SK-N-SH (cell line): ENCODE measurements at regions not wholly inside any gene's neighbourhood (a gene's known extent, or its start where the extent isn't known, plus 50 kb on each side); places are given as distances from the start of the nearest gene placed in this dataset.

Experiments used
- CHD2 ChIP-seq: fragments of 150-350 bp; IDR thresholded peaks from 2 replicates; pipeline ENCODE4 v1.6.1; 2018; ENCODE audit warnings: low read length; ENCODE audit not compliant: partially characterized antibody
- CTCF ChIP-seq: fragments of 200-600 bp; sonication (generic); IDR thresholded peaks from 2 replicates; pipeline ENCODE4 v1.6.1; 2017; ENCODE audit warnings: antibody characterized with exemption, mild to moderate bottlenecking, moderate library complexity
- EP300 ChIP-seq, 2 experiments: IDR thresholded peaks; 2 replicates each; pipeline versions ENCODE4 v1.4.0 to v1.6.1; 2012; ENCODE audit warnings: borderline replicate concordance in 1 of 2, low read depth in 1 of 2, low read length in 1 of 2
- GABPA ChIP-seq: IDR thresholded peaks from 2 replicates; pipeline ENCODE4 v1.4.0; 2012; ENCODE audit warnings: low read depth, mild to moderate bottlenecking
- JUND ChIP-seq: IDR thresholded peaks from 2 replicates; pipeline ENCODE4 v1.4.0; 2012
- PBX3 ChIP-seq: IDR thresholded peaks from 2 replicates; pipeline ENCODE4; 2012
- REST ChIP-seq: IDR thresholded peaks from 2 replicates; pipeline ENCODE4 v1.6.1; 2012; ENCODE audit warnings: mild to moderate bottlenecking, low read depth, low read length, moderate library complexity
- YY1 ChIP-seq: IDR thresholded peaks from 2 replicates; pipeline ENCODE4 v1.4.0; 2012; ENCODE audit warnings: low read depth, mild to moderate bottlenecking

GRCh38 chr1:169044971-169045370, 61.5 kb upstream of the ATP1B1 start:
- no peak for TF ChIP-seq YY1
- TF ChIP-seq JUND, result no peak
- no peak for TF ChIP-seq CHD2
- no peak for TF ChIP-seq REST
- no peak for TF ChIP-seq CTCF
- no peak for TF ChIP-seq EP300 (IDR thresholded peaks at IDR 0.05; ENCODE audit: borderline replicate concordance in 1 of 2, low read depth in 1 of 2, low read length in 1 of 2)
- TF ChIP-seq PBX3, result no peak
- TF ChIP-seq GABPA, result no peak
